SK-N-MC (cell line): ENCODE measurements at regions not wholly inside any gene's neighbourhood (a gene's known extent, or its start where the extent isn't known, plus 50 kb on each side); places are given as distances from the start of the nearest gene placed in this dataset.
A peak's percentile ranks its signal among the peaks of the same experiment; 100 is the strongest.

ENCODE experiments used
- DNase-seq: peaks from one replicate; pipeline ENCODE4 v3.0.0-alpha.2; 2011; ENCODE audit warnings: low read depth, low spot score
- H3K27ac ChIP-seq: fragments of 200-600 bp; sonication (generic); 2 replicates; pipeline ENCODE4 v1.5.1; 2016; ENCODE audit warnings: mixed run types
- H3K36me3 ChIP-seq: fragments of 200-600 bp; sonication (generic); 2 replicates; pipeline ENCODE4 v1.6.1; 2017; ENCODE audit warnings: antibody characterized with exemption, low read length, mixed read lengths; ENCODE audit not compliant: insufficient read depth
- H3K4me3 ChIP-seq: fragments of 200-600 bp; sonication (generic); 2 replicates; pipeline ENCODE4 v1.5.1; 2016
- H3K9ac ChIP-seq: fragments of 200-600 bp; sonication (generic); 2 replicates; pipeline ENCODE4 v1.8.0; 2017; ENCODE audit warnings: mixed run types, mixed read lengths; ENCODE audit not compliant: insufficient read length
- H3K9me3 ChIP-seq: fragments of 200-600 bp; sonication (generic); 2 replicates; pipeline ENCODE4 v1.6.1; 2017; ENCODE audit warnings: low read depth, mild to moderate bottlenecking, antibody characterized with exemption, low read length, moderate library complexity, mixed read lengths
- EZH2 ChIP-seq: fragments of 200-600 bp; sonication (generic); IDR thresholded peaks from one replicate; pipeline ENCODE4 v1.6.1; 2017; ENCODE audit warnings: antibody characterized with exemption
- FOXP2 ChIP-seq: optimal IDR thresholded peaks from 2 replicates; pipeline ENCODE3; 2011; ENCODE audit warnings: mild to moderate bottlenecking, moderate library complexity; ENCODE audit not compliant: insufficient read depth; ENCODE audit errors: extremely low read length, control extremely low read depth
- POLR2AphosphoS5 ChIP-seq: IDR thresholded peaks from 2 replicates; pipeline ENCODE4 v1.6.1; 2012; ENCODE audit warnings: mild to moderate bottlenecking, low read depth, low read length, borderline replicate concordance

DNA sequence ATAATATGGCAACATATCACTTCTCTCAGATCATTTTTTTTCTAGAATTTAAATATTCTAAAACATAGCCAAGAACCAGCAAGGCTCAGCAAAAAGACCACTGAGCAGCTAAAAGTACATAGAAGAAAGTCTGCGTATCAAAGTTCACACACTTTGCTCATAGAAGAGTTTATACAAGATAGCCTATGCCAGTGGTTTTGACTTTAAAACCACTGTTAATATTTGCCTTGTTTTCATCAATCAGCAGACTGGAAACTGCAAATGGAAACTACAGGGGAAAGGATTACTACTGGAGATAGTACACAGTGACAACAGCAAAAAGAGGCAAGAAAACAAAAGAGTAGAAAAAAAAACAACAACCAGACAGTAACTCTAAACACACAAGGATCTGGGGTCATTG, 483.3 kb downstream of the ZSWIM6 start:
- Histone ChIP-seq H3K4me3 (no peak overlapping the region), H3K9ac (no peak overlapping the region), H3K9me3 (no peaks in the 10 kb centered on the region; the same call in 1 of the 2 replicates), H3K27ac (no peak overlapping the region), H3K36me3 (peaks cover 6% of the 10 kb centered on the region; the same call in 1 of the 2 replicates)
- no peak for TF ChIP-seq EZH2
- TF ChIP-seq POLR2AphosphoS5 = no peak
- no peak for TF ChIP-seq FOXP2
- DNase-seq = no peak

DNA sequence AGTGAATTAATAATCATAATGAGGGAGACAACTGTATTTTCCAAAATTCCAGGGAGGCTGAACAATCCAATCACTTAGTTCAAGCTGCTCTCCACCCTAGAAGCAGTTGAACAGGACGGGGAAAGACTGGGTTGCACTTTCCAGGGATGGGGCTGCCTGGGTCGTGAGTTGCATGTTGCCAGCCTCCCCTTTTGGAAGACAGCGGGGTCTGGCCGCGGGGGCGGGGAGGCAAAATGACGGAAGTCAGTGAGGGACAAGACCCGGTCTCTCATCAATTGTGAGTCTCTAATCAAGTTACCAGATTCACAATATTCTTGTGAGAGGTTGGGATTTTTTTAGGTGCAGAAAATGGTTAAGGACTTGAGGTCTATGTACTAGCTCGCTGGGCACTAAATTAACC, 484.1 kb downstream of the ZSWIM6 start:
- H3K27ac ChIP-seq = no peak overlapping the region
- no peak for DNase-seq
- H3K9ac ChIP-seq = no peak overlapping the region
- no peak overlapping the region for H3K4me3 ChIP-seq
- H3K36me3 ChIP-seq = peaks cover 6% of the 10 kb centered on the region; the same call in 1 of the 2 replicates
- no peaks in the 10 kb centered on the region; the same call in 1 of the 2 replicates for H3K9me3 ChIP-seq
- TF ChIP-seq POLR2AphosphoS5 = no peak
- no peak for TF ChIP-seq EZH2
- TF ChIP-seq FOXP2 = no peak

DNA sequence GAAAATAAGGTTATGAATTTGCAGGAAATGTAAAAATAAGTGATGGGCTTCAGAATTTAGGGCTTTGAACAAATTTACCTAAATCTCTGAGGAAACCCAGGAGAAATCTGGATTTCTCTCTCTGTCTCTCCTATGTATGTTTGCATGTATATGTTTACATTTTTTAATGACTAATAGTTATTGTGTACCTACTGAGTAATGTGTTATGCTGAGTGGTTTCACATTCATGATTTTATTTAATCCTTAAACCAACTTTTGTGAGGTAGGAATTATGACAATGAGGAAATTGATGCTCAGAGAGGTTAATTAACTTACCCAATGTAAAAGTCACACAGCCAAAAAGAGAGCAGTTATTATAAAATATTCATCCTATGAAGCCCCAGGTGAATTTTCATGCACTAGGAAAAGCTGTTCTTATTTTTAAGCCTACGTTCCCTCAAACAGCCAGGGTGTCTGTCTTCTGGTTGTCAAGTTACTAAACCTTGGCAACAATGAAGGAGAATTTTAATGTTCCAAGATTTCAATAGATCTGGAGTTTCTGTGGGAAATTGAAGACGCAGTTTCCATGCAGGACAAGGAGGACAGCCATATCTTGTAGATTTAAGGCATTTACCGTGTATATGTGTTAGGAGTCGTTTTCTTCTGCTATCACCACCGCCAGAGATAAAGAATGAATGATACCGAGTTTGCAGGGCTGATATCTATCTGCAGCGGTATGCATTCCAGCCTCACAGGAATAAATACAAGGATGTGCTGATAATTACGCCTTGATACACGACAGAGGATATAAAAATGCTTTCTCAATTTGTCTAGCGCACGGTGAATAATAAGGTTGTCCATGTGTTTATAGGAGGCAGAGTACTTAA, 484.8 kb downstream of the ZSWIM6 start:
- no peaks in the 10 kb centered on the region; the same call in 1 of the 2 replicates for H3K9me3 ChIP-seq
- H3K4me3 ChIP-seq = 0 out of 2 replicates have a peak overlapping the region, but pooled peaks have one; percentile 2
- DNase-seq = no peak
- no peak for TF ChIP-seq EZH2
- no peak for TF ChIP-seq FOXP2
- no peak for TF ChIP-seq POLR2AphosphoS5
- peak overlapping the region; percentile 41 for H3K9ac ChIP-seq
- peaks cover 6% of the 10 kb centered on the region; the same call in 1 of the 2 replicates for H3K36me3 ChIP-seq
- peak overlapping the region; percentile 88 for H3K27ac ChIP-seq

DNA sequence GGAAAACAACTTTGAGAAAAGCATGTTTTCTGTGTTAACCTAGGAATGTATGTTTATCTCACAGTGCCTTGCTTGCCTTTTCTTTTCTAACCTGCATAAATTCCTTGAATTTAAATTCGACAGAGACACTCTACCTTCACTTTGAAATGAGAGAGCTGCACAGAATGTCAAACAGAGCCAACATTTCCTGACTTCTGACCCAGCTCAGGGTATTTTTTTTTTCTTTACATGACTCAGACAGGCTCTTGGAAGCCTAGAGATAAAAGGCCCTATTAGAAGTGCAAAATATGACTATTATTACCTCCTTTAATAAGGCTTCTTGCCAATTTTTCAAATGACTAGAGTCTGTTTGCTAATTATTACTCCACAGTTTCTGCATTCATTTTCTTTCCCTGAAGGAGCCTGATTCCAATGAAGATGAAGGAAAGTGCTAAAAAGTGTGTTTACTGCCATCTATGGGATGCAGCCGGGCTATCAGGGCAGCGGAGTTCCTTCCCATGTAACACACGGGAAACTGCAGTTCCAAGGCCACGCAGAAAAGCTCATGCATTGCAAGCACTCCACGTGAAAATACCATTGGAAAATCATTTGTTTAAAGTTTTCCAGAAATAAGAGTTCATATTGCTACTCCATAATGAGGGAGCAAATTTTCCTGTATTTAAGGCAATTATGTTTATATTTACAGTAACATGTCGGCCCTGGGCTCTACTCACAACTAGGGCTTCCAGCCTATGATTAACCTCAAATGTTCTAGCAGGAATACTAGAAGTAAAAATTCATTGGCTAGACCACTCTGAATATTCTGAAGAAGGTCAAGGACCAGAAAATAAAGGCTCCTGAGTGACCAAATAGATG, 485.6 kb downstream of the ZSWIM6 start:
- Histone ChIP-seq H3K9me3 (no peaks in the 10 kb centered on the region; the same call in 1 of the 2 replicates), H3K36me3 (peaks cover 6% of the 10 kb centered on the region; the same call in 1 of the 2 replicates), H3K4me3 (0 out of 2 replicates have a peak overlapping the region, but pooled peaks have one; percentile 2), H3K9ac (peak overlapping the region; percentile 41), H3K27ac (peak overlapping the region; percentile 88)
- DNase-seq = peak; percentile 55
- TF ChIP-seq EZH2 = no peak

DNA sequence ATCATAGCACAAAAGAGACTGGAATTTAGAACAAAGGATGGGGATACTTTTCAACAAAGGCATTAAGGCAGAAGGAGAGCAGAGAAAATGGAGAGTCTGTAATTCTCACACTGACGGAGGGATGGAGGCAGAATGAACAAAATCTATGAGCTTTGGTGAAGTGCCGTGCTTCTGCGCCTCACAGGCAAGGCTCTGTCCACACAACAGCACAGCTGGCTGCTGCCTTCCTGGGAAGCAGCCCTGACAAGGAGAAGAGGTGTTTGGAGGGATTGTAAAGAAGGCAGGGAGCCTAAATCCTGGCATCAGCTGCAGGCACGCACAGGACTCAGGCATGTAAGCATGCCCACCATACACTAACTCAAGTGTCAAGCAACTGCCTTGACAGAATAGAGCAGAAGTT, 485.2 kb upstream of the KIF2A start:
- Histone ChIP-seq H3K36me3 (peaks cover 6% of the 10 kb centered on the region; the same call in 1 of the 2 replicates), H3K27ac (peak overlapping the region; percentile 35; the same call in 1 of the 2 replicates), H3K9ac (no peak overlapping the region), H3K9me3 (no peaks in the 10 kb centered on the region; the same call in 1 of the 2 replicates), H3K4me3 (no peak overlapping the region)
- no peak for DNase-seq
- TF ChIP-seq FOXP2 (no peak), EZH2 (no peak), POLR2AphosphoS5 (no peak)

DNA sequence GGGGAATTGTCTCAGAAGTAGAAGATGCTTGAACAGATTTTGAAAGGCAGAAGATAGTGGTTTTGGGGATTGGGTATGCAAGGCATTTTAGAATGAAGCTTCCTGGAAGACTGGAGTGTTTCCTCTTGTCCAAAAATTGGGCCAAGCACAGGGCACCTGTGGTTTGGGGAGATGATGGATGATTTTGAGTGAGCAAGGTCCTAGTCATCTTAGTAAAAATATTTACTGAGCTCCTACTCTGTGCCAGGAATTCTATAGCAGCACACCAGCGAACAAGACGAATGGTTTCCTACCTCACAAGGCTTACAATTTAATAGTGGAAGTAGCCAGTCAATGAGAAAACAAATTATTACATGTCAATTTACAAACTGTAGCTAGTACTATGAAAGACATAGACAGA, 484.4 kb upstream of the KIF2A start:
- Histone ChIP-seq H3K4me3 (no peak overlapping the region), H3K9me3 (no peaks in the 10 kb centered on the region; the same call in 1 of the 2 replicates), H3K27ac (no peak overlapping the region), H3K9ac (no peak overlapping the region), H3K36me3 (peaks cover 6% of the 10 kb centered on the region; the same call in 1 of the 2 replicates)
- TF ChIP-seq EZH2 = no peak
- TF ChIP-seq FOXP2 = no peak
- TF ChIP-seq POLR2AphosphoS5 = no peak
- DNase-seq = no peak

DNA sequence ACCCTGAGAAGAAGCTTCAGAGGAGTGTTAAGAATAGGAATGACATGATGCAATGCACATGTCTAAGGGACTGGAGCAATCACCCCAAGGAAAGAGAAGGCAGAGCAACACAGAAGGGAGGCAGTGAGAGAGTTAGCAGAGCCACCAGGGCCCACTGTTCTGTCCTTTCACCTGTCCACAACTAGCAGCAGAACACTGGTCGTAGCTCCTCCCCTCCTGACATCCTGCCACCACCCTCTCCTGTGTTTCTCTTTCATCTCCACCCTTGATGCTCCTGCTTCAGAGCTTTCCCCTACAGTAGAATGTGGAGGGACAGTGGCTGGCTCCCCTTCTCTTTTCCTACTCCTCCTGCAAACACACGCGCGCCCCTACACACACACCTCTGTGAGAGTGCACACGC, 483.4 kb upstream of the KIF2A start:
- no peak for TF ChIP-seq POLR2AphosphoS5
- no peak for TF ChIP-seq FOXP2
- no peak for TF ChIP-seq EZH2
- Histone ChIP-seq H3K36me3 (peaks cover 6% of the 10 kb centered on the region; the same call in 1 of the 2 replicates), H3K9me3 (no peaks in the 10 kb centered on the region; the same call in 1 of the 2 replicates), H3K9ac (no peak overlapping the region), H3K4me3 (no peak overlapping the region), H3K27ac (no peak overlapping the region)
- no peak for DNase-seq

DNA sequence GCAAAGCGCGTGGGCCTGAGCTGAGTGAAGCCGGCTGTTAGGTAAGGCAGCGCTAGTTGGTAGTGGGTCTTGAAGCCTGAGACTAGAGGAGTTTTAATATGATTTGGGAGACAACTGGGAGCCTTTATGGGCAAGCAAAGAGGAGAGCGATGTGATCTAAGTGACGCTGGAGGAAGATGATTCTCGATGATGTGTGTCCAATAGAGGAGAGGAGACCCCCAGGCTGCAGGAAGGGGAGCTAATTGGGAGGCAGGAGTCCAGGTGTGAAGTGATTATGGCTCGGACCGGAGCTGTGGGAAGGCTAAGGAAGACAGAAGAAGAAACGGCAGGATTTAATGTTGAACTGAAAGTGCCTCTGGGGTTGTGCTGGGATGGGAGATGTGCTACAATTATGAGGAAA, 482.9 kb upstream of the KIF2A start:
- no peak for DNase-seq
- Histone ChIP-seq H3K4me3 (no peak overlapping the region), H3K9ac (no peak overlapping the region), H3K27ac (no peak overlapping the region), H3K9me3 (no peaks in the 10 kb centered on the region; the same call in 1 of the 2 replicates), H3K36me3 (peaks cover 6% of the 10 kb centered on the region; the same call in 1 of the 2 replicates)
- TF ChIP-seq FOXP2 = no peak
- TF ChIP-seq POLR2AphosphoS5 = no peak
- no peak for TF ChIP-seq EZH2
